Ishikawa (cell line): ENCODE measurements at regions not wholly inside any gene's neighbourhood (a gene's known extent, or its start where the extent isn't known, plus 50 kb on each side); places are given as distances from the start of the nearest gene placed in this dataset.

Source experiments
- CEBPB ChIP-seq: IDR thresholded peaks from 2 replicates; pipeline ENCODE4 v1.6.1; 2012
- FOXM1 ChIP-seq: IDR thresholded peaks from 2 replicates; pipeline ENCODE4 v1.6.1; 2012; ENCODE audit warnings: low read depth, borderline replicate concordance
- REST ChIP-seq: IDR thresholded peaks from 2 replicates; pipeline ENCODE4 v1.6.1; 2012; ENCODE audit warnings: low read depth, mild to moderate bottlenecking
- TEAD4 ChIP-seq: IDR thresholded peaks from 2 replicates; pipeline ENCODE4 v1.6.1; 2012

- no peak for TF ChIP-seq CEBPB
- no peak for TF ChIP-seq FOXM1
- no peak for TF ChIP-seq TEAD4
- no peak for TF ChIP-seq REST
These were observed 143.1 kb downstream of the SLC41A2 start for GRCh38 chr12:104814944-104815343.
